HG02970 (cell line): ENCODE measurements at regions not wholly inside any gene's neighbourhood (a gene's known extent, or its start where the extent isn't known, plus 50 kb on each side); places are given as distances from the start of the nearest gene placed in this dataset.

Experiments used
- ATAC-seq: cut with Tn5 transposase; IDR thresholded peaks from one replicate; pipeline ENCODE4 v1.9.1; 2021; ENCODE audit warnings: mild to moderate bottlenecking, moderate library complexity, moderate number of reproducible peaks; ENCODE audit not compliant: unreplicated experiment, low FRiP score

DNA sequence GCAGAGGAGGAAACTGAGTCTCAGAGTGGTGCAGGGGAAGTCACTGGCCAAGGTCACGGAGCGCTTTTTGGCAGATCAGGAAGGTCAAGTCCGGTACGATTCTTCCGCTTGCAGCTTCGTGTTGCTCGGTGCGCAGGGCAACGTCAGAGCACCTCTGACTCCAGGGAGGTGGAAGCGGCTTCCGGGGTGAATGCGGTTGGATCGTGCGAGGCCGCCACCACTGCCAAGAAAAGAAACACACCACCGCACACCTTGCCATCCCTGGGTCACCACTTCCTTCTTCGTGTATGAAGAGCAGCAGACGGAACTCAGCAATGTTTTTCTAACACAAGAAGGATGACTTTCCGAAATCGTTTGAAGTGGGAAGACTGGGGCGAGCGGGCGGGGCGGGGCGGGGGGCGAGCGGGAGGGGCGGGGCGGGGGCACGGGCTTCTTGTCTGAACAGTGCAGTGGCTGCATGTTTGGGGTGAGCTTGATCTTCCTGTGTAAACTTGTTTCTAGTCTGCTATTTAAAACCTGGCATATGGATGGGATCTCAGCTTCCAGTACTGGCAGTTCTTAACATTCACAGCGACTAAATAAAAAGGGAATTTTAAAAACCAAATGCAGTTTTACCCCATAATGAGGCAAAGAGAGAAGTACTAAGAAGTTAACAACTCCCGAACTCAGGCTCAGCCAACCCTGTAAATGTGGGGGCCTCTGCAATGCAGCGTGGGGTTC, 300.0 kb downstream of the RRAGC start:
- peak; percentile 58 for ATAC-seq

DNA sequence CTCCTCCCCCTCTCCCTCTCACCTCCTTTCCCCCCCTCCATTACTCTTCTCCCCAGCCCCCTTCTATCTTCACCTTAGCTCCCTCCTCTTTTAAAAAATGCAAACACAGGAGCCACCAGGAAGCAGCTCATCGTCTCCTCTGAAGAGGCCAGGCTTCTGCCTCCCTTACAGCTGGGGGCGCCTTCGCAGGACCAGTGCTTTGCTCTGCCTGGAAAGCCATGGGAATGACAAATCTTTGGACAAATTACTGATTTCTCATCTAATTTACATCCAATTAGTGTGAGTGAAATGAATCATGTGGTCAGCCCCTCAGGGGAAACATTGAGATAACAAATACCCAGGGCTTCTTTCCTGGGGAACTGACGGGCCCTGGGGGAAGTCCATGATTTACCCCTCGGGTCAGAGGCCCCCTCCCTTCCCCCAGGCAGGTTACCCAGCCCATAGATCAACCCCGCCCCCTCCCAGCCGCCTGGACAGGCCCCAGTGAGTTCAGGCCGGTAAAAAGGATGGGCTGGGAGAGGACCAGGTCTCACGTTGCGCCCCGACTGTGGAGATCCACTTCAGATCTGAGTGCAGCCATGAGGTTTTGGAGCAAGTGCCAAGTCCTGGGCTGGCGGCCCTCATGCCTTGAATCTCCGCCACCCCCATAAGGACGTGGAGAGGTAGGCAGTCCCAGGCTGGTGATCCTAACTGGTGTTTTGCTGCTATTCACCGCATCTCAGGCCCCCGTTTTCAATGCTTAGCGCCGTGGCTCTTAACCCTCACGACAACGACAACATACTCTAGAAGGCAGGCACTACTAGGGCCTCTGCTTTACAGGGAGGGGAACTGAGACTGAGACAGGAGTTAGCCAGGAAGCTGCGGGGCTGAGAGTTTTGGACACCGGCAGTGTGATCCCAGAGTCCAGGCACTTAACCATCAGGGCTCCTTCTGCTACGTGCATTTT, 300.8 kb downstream of the RRAGC start:
- ATAC-seq, result peak; percentile 35

DNA sequence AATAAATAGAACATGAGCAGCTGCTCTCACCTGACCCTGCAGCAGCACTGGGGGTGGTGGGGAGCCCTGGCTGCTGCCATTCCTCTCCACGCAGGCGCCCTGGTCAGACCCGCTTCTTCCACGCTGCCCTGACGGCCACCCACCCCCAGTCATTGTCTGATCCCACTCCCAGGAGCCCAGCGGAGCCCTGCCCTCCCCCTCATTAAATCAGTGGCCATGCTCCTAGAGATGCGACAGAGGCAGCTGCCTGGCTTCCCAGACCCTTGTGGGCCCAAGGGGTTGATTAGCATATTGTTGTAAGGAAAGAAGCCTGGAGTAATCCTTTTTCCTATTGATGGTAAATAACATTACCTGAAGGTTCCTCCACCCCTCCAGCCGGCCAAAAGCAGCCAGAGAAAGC, 301.5 kb downstream of the RRAGC start:
- ATAC-seq, result no peak

DNA sequence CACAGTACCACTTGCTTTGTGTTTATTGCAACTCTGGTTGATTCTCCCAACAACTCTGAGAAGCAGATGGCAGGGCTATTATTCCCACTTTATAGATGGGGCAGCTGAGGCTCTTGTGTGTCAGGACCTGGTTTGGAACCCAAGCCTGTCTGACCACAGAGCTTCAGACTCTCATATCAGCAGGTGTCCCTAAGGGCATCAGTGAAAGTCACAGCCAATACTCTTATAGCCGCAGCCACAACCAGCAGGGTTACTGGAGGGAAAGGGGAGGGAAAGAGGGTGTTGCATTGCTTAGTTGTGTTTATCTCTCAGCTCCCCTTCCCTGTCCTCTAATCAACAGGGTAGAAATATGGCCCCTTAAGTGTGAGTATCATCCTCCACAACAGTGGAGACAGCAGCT, 304.0 kb downstream of the RRAGC start:
- ATAC-seq, result no peak

DNA sequence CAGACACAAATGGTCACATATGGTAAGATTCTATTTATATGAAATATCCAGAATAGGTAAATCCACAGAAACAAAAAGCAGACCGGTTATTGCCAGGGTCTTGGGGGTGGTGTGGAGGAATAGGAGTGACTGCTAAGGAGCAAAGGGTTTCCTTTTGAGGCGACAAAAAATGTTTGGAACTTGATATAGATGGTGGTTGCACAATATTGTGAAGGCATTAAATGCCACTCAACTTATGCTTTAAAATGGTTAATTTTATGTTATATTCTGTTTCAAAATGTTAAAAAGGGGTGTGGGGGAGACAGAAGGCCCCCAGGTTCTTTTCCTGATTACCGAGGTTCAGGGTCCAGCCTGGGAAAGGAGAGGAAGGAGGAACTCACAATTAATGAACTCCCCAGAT, 304.4 kb downstream of the RRAGC start:
- ATAC-seq, result no peak

DNA sequence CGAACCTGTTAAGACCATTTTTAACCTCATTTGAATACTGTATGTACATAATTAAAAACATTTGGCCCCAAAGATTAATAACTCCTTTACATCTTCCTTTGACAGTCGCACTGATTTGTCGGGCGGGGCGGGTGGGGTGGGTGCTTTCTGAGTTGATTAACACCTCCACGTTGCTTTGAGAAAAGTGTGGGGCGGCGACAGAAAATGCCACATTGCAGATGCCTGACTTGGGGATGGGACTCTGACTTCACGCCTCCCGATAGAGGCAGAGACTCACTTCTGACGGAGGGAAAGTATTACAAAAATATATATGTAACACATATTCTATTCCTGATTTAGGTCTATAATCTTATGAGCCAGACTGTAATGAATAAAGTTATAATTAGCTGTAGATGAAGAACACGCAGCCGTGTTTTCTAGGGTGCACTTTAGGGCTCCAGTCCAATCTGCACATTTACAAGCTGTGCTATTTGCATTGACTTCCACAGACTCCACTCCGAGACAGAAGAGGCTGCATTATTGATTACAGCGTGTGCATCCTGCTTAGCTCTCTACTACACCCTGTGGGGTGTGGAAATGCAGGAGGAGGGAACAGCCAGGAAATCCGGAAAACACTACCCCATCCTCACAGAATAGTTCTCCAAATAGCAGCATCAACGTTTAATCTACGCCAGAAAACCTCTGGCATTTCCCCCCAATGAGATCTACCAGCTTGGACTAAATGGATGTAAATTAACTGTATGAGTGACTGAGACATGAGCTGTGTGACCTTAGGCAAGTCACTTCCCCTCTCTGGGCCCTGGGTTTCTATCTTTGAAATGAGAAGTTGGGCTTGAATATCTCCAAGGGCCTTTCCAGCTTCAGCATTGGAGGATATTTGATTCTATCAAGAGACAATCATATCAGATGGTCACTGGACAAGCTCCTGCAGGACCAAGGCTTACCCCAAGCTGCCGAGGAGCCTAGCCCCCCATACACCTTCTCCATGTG, 308.0 kb downstream of the RRAGC start:
- ATAC-seq, result no peak

DNA sequence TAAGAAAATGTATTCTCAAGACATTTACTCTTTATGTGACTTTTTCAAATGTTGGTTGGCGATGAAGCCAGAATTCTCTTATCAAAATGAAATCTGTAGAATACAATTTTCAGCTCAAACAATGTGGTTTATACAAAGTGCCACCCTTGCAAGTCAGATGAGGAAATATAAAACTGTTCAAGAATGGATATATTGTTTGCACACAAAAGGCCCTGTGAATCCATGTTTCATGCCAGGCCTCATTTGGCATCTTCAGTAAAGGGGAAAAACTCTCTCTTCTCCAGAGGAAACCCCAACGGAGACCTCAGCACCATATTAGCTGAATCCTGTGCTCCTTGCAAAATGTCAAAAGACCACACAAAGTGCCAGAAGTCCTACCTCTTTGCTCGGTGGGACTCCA, 310.4 kb downstream of the RRAGC start:
- ATAC-seq, result no peak

DNA sequence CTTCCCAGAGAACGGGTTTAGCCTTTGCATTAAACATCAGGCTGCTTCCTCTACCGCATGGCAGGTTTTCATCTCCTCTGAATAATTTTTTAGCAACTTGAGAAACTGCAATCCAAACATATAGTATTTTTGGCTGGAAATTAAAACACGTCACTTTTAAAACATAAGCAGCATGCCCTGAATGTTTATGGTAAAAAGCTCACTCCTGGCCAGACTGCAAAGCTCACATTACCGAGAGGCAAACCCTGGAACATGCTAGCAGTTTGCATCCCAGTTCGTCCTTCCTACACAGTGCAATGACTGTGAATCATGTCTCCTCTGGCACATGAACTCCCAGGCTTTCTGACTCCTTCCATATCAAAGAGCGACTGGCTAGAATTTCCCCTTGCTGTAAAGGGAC, 312.3 kb downstream of the RRAGC start:
- ATAC-seq, result no peak

DNA sequence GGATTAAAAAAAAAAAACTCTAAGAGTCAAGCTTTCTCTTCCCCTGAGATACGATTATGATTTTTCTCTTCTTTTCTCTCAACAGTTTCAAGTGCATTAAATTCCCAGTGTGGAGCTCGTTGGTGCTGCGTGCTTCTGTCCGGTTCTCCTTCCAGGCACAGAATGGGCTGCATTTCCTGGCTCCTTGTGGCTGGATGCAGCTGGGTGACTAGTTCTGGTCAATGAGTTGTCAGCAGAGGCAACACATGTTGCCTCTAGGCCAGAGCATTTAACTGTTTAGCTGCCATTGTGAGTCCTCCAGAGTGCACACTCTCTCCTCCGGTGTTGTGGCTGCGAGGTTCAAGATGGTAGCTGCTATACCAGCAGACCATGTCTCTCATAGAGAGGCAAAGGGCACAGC, 312.9 kb downstream of the RRAGC start:
- no peak for ATAC-seq

DNA sequence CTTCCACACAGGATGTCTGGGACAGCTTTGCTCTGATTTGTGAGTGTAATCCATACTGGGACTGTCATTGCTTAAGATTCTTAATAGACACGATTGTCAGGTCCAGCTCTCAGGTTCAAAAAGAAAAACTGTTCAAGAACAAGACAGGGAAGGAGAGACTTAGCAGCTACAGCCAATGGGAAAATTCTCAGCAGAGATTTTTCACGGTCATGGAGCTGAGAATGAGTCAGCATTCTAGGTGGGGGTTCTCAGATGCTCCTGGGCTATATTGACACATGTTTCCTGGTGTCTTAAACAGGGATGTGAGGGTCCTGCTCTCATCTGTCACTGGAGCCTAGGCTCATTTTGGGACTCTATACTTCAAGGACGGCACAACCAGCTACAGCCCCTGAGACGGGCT, 318.3 kb downstream of the RRAGC start:
- no peak for ATAC-seq

DNA sequence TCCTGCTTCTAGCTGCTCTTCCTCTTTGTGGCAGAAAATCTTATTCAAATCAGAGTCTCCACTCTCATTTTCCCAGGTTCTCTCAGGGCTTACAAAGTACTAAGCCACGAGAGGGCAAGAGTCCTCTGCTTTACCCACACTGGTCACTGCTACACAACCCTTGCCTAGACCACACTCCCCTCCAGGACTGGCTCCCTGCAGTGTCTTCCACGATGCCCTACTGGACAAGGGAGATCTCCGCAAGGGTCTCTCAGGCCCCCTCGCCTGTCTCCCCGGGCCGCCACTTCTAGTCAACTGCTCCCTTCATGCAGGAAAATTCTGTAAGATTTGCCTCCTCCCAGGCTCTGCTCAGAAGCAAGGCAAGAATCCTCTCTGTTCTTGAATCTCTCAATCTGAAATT, 319.6 kb downstream of the RRAGC start:
- no peak for ATAC-seq

DNA sequence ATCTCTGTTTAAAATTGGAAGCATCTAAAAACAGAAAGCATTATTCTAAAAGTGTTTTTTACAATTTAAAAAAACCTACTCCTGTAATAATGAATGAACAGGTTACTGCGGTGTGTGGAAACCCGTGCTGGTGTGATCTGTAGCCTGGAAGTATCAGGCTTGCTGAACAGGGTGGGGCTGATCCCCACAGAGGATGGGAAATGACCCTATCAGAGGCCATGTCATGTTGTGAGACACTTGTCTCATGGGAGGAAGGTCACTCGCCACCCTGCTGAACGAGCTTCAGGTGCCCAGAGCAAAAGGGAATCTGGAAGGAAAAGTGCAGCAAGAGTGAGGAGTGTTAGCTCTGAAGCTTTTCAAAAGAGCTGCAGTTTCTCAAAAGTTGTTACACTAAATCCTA, 320.7 kb downstream of the RRAGC start:
- no peak for ATAC-seq

DNA sequence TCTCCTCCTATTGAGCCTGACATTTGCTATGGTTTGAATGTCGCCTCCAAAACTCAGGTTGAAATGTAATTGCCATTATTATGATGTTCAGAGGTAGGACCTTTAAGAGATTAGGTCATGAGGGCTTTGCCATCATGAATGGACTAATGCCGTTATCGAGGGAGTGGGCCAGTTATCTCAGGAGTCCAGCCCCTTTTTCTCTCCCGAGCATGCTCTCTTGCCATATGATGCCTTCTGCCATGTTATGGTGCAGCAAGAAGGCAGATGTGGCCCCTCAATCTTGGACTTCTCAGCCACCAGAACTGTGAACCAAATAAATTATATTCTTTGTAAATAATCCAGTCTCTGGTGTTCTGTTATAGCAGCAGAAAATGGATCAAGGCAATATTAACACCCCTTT, 323.5 kb downstream of the RRAGC start:
- ATAC-seq, result no peak

DNA sequence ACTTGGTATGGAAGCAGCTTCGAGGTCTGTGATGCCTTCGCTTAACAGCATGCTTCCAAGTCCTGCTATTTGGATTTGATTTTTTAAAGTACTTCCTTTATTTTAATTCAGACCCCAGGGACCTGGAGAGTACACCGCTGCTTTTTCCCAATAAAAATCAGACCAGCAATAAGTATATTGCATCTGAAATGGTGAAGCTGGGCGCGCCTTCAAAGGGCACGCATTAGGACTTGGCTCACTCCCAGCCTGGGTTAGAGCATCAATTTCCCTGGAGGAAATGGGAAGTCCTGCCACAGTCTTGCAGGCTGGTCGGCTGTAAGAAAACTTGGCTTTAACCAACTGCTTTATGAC, 325.1 kb downstream of the RRAGC start:
- no peak for ATAC-seq

DNA sequence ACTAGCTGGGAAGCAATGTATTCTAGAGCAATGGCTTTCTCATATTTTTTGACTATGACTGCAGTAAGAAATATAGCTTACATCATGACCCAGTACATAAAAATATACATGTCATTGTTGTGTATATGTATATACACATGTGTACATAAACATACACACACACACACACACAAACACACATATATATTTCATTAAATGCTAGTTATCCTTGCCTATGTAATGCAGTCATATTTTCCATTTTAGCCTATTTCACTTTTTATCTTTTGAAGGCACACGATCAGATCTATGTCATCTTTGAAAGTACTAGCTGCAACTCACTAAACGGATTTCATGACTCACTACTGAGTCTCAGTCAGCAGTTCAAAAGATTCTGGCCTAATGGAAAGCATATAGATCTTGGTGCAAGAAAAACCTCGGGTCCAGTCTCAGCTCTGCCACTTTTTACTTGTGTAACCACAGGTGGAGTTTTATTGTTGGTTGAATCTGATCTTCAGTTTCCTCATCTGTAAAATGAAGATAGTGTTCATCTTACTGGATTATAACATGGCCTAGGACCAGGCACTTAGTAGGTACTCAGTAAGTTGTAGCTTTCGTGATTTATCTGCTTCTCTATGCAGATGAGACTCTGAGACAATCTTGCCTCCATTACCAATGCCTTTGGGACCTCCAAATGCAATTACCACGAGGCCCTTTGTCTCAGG, 325.6 kb downstream of the RRAGC start:
- no peak for ATAC-seq

DNA sequence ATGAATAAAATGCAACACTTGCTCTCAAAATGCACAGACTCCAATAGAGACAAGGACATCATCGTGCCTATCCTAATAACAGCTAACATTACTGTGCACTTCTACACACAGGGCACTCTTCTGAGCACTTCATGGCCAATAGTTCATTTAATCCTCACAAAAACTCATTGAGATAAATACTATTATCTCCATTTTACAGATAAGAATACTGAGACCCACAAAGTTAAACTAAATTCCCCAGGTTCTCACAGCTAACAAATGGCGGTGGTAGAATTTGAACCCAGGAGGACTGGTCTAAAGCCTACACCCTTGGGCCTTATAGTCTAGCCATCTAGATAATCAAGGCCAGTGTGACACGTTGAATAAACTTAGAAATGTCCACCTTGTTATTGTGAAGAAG, 328.6 kb downstream of the RRAGC start:
- ATAC-seq, result no peak

DNA sequence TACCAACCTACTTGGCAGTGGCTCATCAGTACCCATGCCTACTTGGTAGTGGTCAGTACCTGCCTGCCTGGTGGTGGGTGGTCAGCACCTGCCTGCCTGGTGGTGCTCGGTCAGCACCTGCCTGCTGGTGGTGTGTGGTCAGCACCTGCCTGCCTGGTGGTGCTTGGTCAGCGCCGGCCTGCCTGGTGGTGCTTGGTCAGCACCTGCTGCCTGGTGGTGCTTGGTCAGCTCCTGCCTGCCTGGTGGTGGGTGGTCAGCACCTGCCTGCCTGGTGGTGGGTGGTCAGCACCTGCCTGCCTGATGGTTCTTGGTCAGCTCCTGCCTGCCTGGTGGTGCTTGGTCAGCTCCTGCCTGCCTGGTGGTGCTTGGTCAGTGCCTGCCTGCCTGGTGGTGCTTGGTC, 329.6 kb downstream of the RRAGC start:
- no peak for ATAC-seq

DNA sequence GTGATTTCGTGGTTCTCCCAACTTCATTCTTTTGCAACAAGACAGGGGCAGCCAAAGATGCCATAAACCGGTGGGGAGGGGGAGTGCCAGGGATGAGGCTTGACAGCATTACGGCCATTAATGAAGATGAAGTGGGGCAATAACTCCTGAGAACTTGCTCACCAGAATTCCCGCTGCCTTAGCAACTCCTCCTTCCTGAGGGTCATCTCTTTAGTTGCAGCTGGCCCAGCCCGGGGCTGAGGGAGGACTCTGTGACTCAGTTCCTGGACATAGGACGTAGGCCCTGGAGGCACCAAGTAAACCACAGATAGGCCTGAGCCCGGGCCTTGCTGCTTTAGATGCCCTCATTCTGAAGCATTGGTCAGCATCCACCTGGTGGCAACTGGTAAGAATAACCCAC, 330.2 kb downstream of the RRAGC start:
- ATAC-seq, result no peak

DNA sequence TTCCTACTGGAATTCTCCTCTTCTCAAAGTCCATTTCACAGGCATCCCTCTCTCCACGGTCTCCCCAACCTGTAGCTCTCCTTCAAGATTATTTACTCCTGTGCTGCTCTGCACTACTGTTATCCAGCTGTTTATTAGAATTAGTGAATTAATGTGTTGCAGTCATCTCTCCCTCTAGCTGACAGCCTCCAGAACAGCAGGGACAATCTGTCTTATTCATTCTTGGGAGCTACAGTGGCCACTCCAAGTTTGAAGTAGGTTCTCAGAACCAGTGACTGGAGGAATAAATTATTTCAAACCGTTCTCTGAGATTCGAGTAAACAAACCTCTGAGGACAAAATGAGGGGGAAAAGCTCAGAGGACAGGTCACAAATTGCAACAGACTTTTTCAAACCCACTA, 330.9 kb downstream of the RRAGC start:
- ATAC-seq, result no peak

DNA sequence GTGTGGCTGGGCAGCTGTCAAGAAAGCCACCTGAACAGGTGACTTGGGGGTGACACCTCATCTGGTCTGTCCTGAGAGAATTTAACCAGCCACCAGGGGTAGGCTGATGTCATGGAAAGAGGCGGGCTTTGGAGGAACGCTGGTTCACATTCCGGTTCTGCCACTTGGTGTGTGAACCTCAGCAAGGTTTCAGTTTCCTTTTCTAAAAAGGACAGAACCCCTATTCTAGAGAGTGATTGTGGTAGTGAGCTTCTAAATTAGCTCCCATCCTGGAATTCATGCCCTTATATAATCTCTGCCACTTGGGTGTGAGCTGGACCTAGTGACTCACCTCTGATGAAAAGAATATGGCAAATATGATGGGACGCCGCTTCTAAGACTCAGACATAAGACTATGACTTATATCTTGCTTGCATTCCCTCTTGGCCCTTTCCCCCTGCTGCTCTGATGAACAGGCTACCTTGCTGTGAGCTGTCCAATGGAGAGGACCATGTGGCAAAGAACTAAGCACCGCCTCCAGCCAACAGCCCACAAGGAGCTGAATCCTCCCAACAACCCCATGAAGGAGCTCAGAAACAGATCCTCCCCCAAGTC, 332.1 kb downstream of the RRAGC start:
- peak; percentile 78 for ATAC-seq
